SK-N-SH (cell line): ENCODE measurements at regions not wholly inside any gene's neighbourhood (a gene's known extent, or its start where the extent isn't known, plus 50 kb on each side); places are given as distances from the start of the nearest gene placed in this dataset.

ENCODE experiments used
- CTCF ChIA-PET: fragments of 300-600, 350-600 bp; formaldehyde crosslinking; extraction: SDS; loops from one replicate; lab custom pipeline; 2021; lab: Yijun Ruan, JAX
- POLR2A ChIA-PET: fragments of 350-600 bp; sonication (Branson Sonifier 250); formaldehyde crosslinking; extraction: SDS; loops from one replicate; lab custom pipeline; 2020; ENCODE audit warnings: antibody characterized with exemption, inconsistent platforms; lab: Yijun Ruan, JAX
- DNase-seq: peaks from one replicate; pipeline ENCODE4 v3.0.0; 2012
- H2AFZ ChIP-seq: fragments of 200-600 bp; sonication (generic); 2 replicates; pipeline ENCODE4 v1.8.1; 2016; ENCODE audit warnings: antibody characterized with exemption, mild to moderate bottlenecking, low read depth
- H3F3A ChIP-seq: fragments of 200-600 bp; sonication (generic); replicated peaks from 2 replicates; pipeline ENCODE3; 2016; ENCODE audit warnings: antibody characterized with exemption, mild to moderate bottlenecking; ENCODE audit not compliant: insufficient read depth
- H3K27ac ChIP-seq, 2 experiments: fragments of 200-500 bp in 1 of 2; fragments of 200-600 bp in 1 of 2; sonication (Bioruptor generic) in 1 of 2; sonication (generic), shearing (Covaris generic) in 1 of 2; 2 replicates each; pipeline versions ENCODE4 v1.5.1 to v1.6.1; 2014 to 2016; ENCODE audit warnings: low read depth in 2 of 2, inconsistent platforms in 1 of 2, low read length in 1 of 2, mild to moderate bottlenecking in 1 of 2, mixed read lengths in 1 of 2
- H3K27me3 ChIP-seq: fragments of 200-600 bp; sonication (generic), shearing (Covaris generic); 2 replicates; pipeline ENCODE4 v1.6.1; 2016; ENCODE audit warnings: mixed run types; ENCODE audit not compliant: insufficient read depth
- H3K36me3 ChIP-seq, 2 experiments: fragments of 200-500 bp in 1 of 2; fragments of 200-600 bp in 1 of 2; sonication (Bioruptor generic) in 1 of 2; sonication (generic) in 1 of 2; replicated peaks in 1 of 2; 2 replicates each; pipeline versions ENCODE3 to v1.5.1; 2014 to 2016; ENCODE audit warnings: low read length in 1 of 2, mild to moderate bottlenecking in 1 of 2; ENCODE audit not compliant: insufficient read depth in 2 of 2, control insufficient read depth in 1 of 2
- H3K4me1 ChIP-seq, 2 experiments: fragments of 200-500 bp in 1 of 2; fragments of 200-600 bp in 1 of 2; sonication (Bioruptor generic) in 1 of 2; sonication (generic), shearing (Covaris generic) in 1 of 2; 2 replicates each; pipeline versions ENCODE4 v1.5.1 to v1.6.1; 2014 to 2016; ENCODE audit warnings: low read depth in 1 of 2, low read length in 1 of 2, mixed run types in 1 of 2; ENCODE audit not compliant: insufficient read depth in 2 of 2, control insufficient read depth in 1 of 2
- H3K4me2 ChIP-seq: fragments of 200-600 bp; sonication (generic), shearing (Covaris generic); 2 replicates; pipeline ENCODE4 v1.6.1; 2017; ENCODE audit warnings: mixed run types
- H3K4me3 ChIP-seq, 2 experiments: fragments of 200-500 bp in 1 of 2; fragments of 200-600 bp in 1 of 2; sonication (Bioruptor generic) in 1 of 2; sonication (generic), shearing (Covaris generic) in 1 of 2; 2 replicates each; pipeline versions ENCODE4 v1.5.1 to v1.8.1; 2014 to 2016; ENCODE audit warnings: low read depth in 2 of 2, inconsistent platforms in 1 of 2, low read length in 1 of 2, mild to moderate bottlenecking in 1 of 2, mixed read lengths in 1 of 2, moderate library complexity in 1 of 2
- H3K79me2 ChIP-seq: fragments of 200-600 bp; sonication (generic); 2 replicates; pipeline ENCODE4 v1.8.1; 2017; ENCODE audit warnings: mild to moderate bottlenecking; ENCODE audit not compliant: insufficient read depth
- H3K9ac ChIP-seq: fragments of 200-600 bp; sonication (generic); 2 replicates; pipeline ENCODE4 v1.6.1; 2017; ENCODE audit warnings: mixed run types
- H3K9me2 ChIP-seq: fragments of 200-600 bp; sonication (generic); 2 replicates; pipeline ENCODE4 v1.6.1; 2017; ENCODE audit warnings: mixed run types
- H3K9me3 ChIP-seq: fragments of 200-600 bp; sonication (generic); 2 replicates; pipeline ENCODE4 v1.6.1; 2017; ENCODE audit warnings: mixed run types, mild to moderate bottlenecking, moderate library complexity
- H4K20me1 ChIP-seq: fragments of 200-600 bp; sonication (generic); 2 replicates; pipeline ENCODE4 v1.6.1; 2017; ENCODE audit warnings: mild to moderate bottlenecking, mixed run types; ENCODE audit not compliant: insufficient read depth
- CHD2 ChIP-seq: fragments of 150-350 bp; IDR thresholded peaks from 2 replicates; pipeline ENCODE4 v1.6.1; 2018; ENCODE audit warnings: low read length; ENCODE audit not compliant: partially characterized antibody
- ELF1 ChIP-seq: IDR thresholded peaks from 2 replicates; pipeline ENCODE4 v1.4.0; 2012
- EP300 ChIP-seq, 2 experiments: IDR thresholded peaks; 2 replicates each; pipeline versions ENCODE4 v1.4.0 to v1.6.1; 2012; ENCODE audit warnings: borderline replicate concordance in 1 of 2, low read depth in 1 of 2, low read length in 1 of 2
- EZH2phosphoT487 ChIP-seq: fragments of 200-600 bp; sonication (generic); IDR thresholded peaks from 2 replicates; pipeline ENCODE4 v1.6.1; 2017; ENCODE audit warnings: low read depth, mixed run types, mild to moderate bottlenecking, antibody characterized with exemption, moderate library complexity, borderline replicate concordance
- FOSL2 ChIP-seq: IDR thresholded peaks from 2 replicates; pipeline ENCODE4 v1.4.0; 2012; ENCODE audit warnings: low read depth, mild to moderate bottlenecking, moderate library complexity, borderline replicate concordance
- FOXJ3 ChIP-seq: sonication (generic); formaldehyde crosslinking; IDR thresholded peaks from 2 replicates; pipeline ENCODE4 v1.5.1; 2020; ENCODE audit warnings: mild to moderate bottlenecking, missing genetic modification reagents
- FOXM1 ChIP-seq: IDR thresholded peaks from 2 replicates; pipeline ENCODE4 v1.4.0; 2012; ENCODE audit warnings: low read depth, mild to moderate bottlenecking
- JUND ChIP-seq: IDR thresholded peaks from 2 replicates; pipeline ENCODE4 v1.4.0; 2012
- NFIC ChIP-seq: IDR thresholded peaks from 2 replicates; pipeline ENCODE4 v1.4.0; 2012; ENCODE audit warnings: borderline replicate concordance
- NRF1 ChIP-seq: IDR thresholded peaks from 2 replicates; pipeline ENCODE4 v1.6.1; 2012; ENCODE audit warnings: low read depth, mild to moderate bottlenecking, low read length
- RAD21 ChIP-seq: IDR thresholded peaks from 2 replicates; pipeline ENCODE4 v1.6.1; 2012; ENCODE audit warnings: mild to moderate bottlenecking, low read length
- RCOR1 ChIP-seq: fragments of 150-350 bp; IDR thresholded peaks from 2 replicates; pipeline ENCODE4 v1.6.1; 2017; ENCODE audit warnings: antibody characterized with exemption, low read length
- RFX5 ChIP-seq: IDR thresholded peaks from 2 replicates; pipeline ENCODE4 v1.6.1; 2012; ENCODE audit warnings: mild to moderate bottlenecking, improper control_type of control experiment, low read length
- RXRA ChIP-seq: IDR thresholded peaks from 2 replicates; pipeline ENCODE4 v1.4.0; 2012; ENCODE audit warnings: low read depth, mild to moderate bottlenecking, borderline replicate concordance
- SMC3 ChIP-seq: IDR thresholded peaks from 2 replicates; pipeline ENCODE4 v1.6.1; 2012; ENCODE audit warnings: low read depth, low read length, improper control_type of control experiment
- TAF1 ChIP-seq: IDR thresholded peaks from 2 replicates; pipeline ENCODE4 v1.6.1; 2012; ENCODE audit warnings: low read depth, mild to moderate bottlenecking, low read length, moderate library complexity, borderline replicate concordance
- TCF12 ChIP-seq: IDR thresholded peaks from 2 replicates; pipeline ENCODE4 v1.4.0; 2012
- TEAD4 ChIP-seq: IDR thresholded peaks from 2 replicates; pipeline ENCODE4 v1.4.0; 2012; ENCODE audit warnings: mild to moderate bottlenecking, borderline replicate concordance; ENCODE audit not compliant: insufficient read depth
- WGBS: methylation state at CpG from one replicate; pipeline ENCODE4 v1.1.6; 2017; ENCODE audit warnings: low lambda C conversion rate; 5-methylcytosine and 5-hydroxymethylcytosine counted together
- TF ChIP-seq, protein P1 (sequence below): IDR thresholded peaks from 2 replicates; pipeline ENCODE4; 2012
- TF ChIP-seq, protein P2 (sequence below): fragments of 150-350 bp; IDR thresholded peaks from 2 replicates; pipeline ENCODE4 v1.6.1; 2017; ENCODE audit warnings: antibody characterized with exemption, low read length, low read depth, borderline replicate concordance
- TF ChIP-seq, protein P3 (sequence below): IDR thresholded peaks from 2 replicates; pipeline ENCODE4 v1.6.1; 2012; ENCODE audit warnings: mild to moderate bottlenecking, low read depth, low read length, moderate library complexity
- TF ChIP-seq, protein P4 (sequence below): IDR thresholded peaks from 2 replicates; pipeline ENCODE4 v1.4.0; 2012; ENCODE audit warnings: low read depth, borderline replicate concordance

DNA sequence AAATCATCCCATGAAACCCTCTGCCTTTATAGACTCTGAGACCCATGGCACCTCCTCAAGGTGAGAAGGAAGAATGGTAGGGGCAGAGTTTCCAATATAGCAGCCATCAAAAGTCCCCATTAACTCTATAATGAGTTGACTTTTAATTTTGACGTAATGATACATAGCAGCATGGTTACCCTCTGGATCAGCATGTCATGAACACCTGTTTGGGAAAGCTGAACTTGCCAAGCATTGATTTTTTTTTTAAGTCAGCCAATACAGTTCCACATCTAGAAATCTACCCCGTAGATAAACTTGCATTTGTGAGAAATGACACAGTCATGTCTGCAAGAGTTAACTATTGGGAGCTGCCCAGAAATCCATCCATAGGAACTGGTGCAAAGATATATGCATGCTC, 191.8 kb downstream of the TMEM114 start:
- H3K79me2 ChIP-seq = no peaks in the 10 kb centered on the region
- no peaks in the 10 kb centered on the region for H3K27me3 ChIP-seq
- TF ChIP-seq RCOR1 (no peak), EP300 (IDR thresholded peaks at IDR 0.05; ENCODE audit: borderline replicate concordance in 1 of 2, low read depth in 1 of 2, low read length in 1 of 2) (no peak), ELF1 (no peak), NRF1 (no peak), FOXM1 (no peak), TCF12 (no peak), RXRA (no peak), TAF1 (no peak), JUND (no peak), CHD2 (no peak), FOSL2 (no peak)
- H4K20me1 ChIP-seq = no peaks in the 10 kb centered on the region
- H3K4me3 ChIP-seq = no peak overlapping the region
- no peak overlapping the region for H2AFZ ChIP-seq
- H3K4me1 ChIP-seq = no peaks in the 10 kb centered on the region
- H3K27ac ChIP-seq = no peak overlapping the region
- no peak overlapping the region for H3K4me2 ChIP-seq
- no peaks in the 10 kb centered on the region for H3K36me3 ChIP-seq
- CTCF ChIA-PET = no interaction called here
- no peaks in the 10 kb centered on the region for H3F3A ChIP-seq
- DNase-seq = no peak
- POLR2A ChIA-PET = no interaction called here
- 3% methylated on average over 2 of the region's 2 CpGs for WGBS
- H3K9me3 ChIP-seq = no peaks in the 10 kb centered on the region
- H3K9ac ChIP-seq = no peak overlapping the region
- H3K9me2 ChIP-seq = no peaks in the 10 kb centered on the region

DNA sequence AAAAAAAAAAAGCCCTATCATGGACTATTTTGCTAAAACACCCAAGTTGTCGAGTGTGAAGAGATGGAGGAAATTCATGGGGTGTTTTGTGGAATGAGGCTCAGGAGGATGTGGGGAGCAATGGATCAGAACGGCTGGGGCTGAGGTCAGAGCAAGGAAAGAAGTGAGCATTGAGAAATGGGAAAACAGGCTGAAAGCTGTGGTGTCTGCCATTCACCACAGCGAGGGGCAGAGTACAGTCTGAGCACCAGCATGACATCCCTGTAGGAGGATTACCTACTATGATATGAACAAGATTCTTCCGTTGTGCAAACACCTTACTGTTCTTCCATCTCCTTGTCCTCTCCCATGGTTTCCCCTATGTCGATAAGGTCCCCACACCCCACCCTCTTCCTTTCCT, 193.1 kb downstream of the TMEM114 start:
- no peak overlapping the region for H3K9ac ChIP-seq
- H3K36me3 ChIP-seq = no peaks in the 10 kb centered on the region
- H3K9me2 ChIP-seq = no peaks in the 10 kb centered on the region
- H3K4me1 ChIP-seq = no peaks in the 10 kb centered on the region
- WGBS = 18% methylated on average over 5 of the region's 5 CpGs
- H3K4me2 ChIP-seq = no peak overlapping the region
- H4K20me1 ChIP-seq = no peaks in the 10 kb centered on the region
- no peaks in the 10 kb centered on the region for H3K9me3 ChIP-seq
- no peak overlapping the region for H3K27ac ChIP-seq
- DNase-seq = no peak
- H3K4me3 ChIP-seq = no peak overlapping the region
- no peaks in the 10 kb centered on the region for H3F3A ChIP-seq
- POLR2A ChIA-PET = no interaction called here
- H2AFZ ChIP-seq = no peak overlapping the region
- no peaks in the 10 kb centered on the region for H3K27me3 ChIP-seq
- CTCF ChIA-PET = no interaction called here
- no peaks in the 10 kb centered on the region for H3K79me2 ChIP-seq
- TF ChIP-seq TEAD4 (no peak), EZH2phosphoT487 (no peak), NRF1 (no peak), ELF1 (no peak), RAD21 (no peak), CHD2 (no peak), FOXJ3 (CRISPR knock-in tag) (no peak), RCOR1 (no peak), RFX5 (no peak), SMC3 (no peak), FOXM1 (no peak), NFIC (no peak), TAF1 (no peak), RXRA (no peak)
- TF ChIP-seq, protein P1, sequence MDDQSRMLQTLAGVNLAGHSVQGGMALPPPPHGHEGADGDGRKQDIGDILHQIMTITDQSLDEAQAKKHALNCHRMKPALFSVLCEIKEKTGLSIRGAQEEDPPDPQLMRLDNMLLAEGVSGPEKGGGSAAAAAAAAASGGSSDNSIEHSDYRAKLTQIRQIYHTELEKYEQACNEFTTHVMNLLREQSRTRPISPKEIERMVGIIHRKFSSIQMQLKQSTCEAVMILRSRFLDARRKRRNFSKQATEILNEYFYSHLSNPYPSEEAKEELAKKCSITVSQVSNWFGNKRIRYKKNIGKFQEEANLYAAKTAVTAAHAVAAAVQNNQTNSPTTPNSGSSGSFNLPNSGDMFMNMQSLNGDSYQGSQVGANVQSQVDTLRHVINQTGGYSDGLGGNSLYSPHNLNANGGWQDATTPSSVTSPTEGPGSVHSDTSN = no peak
- TF ChIP-seq, protein P2, sequence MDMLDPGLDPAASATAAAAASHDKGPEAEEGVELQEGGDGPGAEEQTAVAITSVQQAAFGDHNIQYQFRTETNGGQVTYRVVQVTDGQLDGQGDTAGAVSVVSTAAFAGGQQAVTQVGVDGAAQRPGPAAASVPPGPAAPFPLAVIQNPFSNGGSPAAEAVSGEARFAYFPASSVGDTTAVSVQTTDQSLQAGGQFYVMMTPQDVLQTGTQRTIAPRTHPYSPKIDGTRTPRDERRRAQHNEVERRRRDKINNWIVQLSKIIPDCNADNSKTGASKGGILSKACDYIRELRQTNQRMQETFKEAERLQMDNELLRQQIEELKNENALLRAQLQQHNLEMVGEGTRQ = no peak
- TF ChIP-seq, protein P3, sequence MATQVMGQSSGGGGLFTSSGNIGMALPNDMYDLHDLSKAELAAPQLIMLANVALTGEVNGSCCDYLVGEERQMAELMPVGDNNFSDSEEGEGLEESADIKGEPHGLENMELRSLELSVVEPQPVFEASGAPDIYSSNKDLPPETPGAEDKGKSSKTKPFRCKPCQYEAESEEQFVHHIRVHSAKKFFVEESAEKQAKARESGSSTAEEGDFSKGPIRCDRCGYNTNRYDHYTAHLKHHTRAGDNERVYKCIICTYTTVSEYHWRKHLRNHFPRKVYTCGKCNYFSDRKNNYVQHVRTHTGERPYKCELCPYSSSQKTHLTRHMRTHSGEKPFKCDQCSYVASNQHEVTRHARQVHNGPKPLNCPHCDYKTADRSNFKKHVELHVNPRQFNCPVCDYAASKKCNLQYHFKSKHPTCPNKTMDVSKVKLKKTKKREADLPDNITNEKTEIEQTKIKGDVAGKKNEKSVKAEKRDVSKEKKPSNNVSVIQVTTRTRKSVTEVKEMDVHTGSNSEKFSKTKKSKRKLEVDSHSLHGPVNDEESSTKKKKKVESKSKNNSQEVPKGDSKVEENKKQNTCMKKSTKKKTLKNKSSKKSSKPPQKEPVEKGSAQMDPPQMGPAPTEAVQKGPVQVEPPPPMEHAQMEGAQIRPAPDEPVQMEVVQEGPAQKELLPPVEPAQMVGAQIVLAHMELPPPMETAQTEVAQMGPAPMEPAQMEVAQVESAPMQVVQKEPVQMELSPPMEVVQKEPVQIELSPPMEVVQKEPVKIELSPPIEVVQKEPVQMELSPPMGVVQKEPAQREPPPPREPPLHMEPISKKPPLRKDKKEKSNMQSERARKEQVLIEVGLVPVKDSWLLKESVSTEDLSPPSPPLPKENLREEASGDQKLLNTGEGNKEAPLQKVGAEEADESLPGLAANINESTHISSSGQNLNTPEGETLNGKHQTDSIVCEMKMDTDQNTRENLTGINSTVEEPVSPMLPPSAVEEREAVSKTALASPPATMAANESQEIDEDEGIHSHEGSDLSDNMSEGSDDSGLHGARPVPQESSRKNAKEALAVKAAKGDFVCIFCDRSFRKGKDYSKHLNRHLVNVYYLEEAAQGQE = no peak
- TF ChIP-seq, protein P4, sequence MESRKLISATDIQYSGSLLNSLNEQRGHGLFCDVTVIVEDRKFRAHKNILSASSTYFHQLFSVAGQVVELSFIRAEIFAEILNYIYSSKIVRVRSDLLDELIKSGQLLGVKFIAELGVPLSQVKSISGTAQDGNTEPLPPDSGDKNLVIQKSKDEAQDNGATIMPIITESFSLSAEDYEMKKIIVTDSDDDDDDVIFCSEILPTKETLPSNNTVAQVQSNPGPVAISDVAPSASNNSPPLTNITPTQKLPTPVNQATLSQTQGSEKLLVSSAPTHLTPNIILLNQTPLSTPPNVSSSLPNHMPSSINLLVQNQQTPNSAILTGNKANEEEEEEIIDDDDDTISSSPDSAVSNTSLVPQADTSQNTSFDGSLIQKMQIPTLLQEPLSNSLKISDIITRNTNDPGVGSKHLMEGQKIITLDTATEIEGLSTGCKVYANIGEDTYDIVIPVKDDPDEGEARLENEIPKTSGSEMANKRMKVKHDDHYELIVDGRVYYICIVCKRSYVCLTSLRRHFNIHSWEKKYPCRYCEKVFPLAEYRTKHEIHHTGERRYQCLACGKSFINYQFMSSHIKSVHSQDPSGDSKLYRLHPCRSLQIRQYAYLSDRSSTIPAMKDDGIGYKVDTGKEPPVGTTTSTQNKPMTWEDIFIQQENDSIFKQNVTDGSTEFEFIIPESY = no peak
